GM23338 (cell line): ENCODE measurements at regions not wholly inside any gene's neighbourhood (a gene's known extent, or its start where the extent isn't known, plus 50 kb on each side); places are given as distances from the start of the nearest gene placed in this dataset.

Experiments used
- CREB1 ChIP-seq: fragments of 250-450 bp; sonication (Bioruptor Pico); IDR thresholded peaks from 2 replicates; pipeline ENCODE4 v1.5.0; 2020; ENCODE audit warnings: low read depth, mild to moderate bottlenecking, moderate library complexity
- EZH2 ChIP-seq: fragments of 200-600 bp; sonication (generic); IDR thresholded peaks from one replicate; pipeline ENCODE4 v1.8.0; 2017; ENCODE audit warnings: antibody characterized with exemption, mild to moderate bottlenecking, low read depth; ENCODE audit not compliant: unreplicated experiment
- EZH2phosphoT487 ChIP-seq: fragments of 200-600 bp; sonication (generic); IDR thresholded peaks from one replicate; pipeline ENCODE4 v1.8.1; 2018; ENCODE audit warnings: antibody characterized with exemption; ENCODE audit not compliant: unreplicated experiment
- JUNB ChIP-seq: IDR thresholded peaks from one replicate; pipeline ENCODE4 v1.6.1; 2016; ENCODE audit warnings: antibody characterized with exemption; ENCODE audit not compliant: unreplicated experiment
- NANOG ChIP-seq: IDR thresholded peaks from 2 replicates; pipeline ENCODE4 v1.6.1; 2016; ENCODE audit warnings: antibody characterized with exemption, borderline replicate concordance
- POLR2AphosphoS5 ChIP-seq: IDR thresholded peaks from 2 replicates; pipeline ENCODE4 v1.6.1; 2016; ENCODE audit warnings: antibody characterized with exemption, low read depth
- STAT1 ChIP-seq: IDR thresholded peaks from one replicate; pipeline ENCODE4 v1.6.1; 2016; ENCODE audit warnings: antibody characterized with exemption; ENCODE audit not compliant: unreplicated experiment
- ZNF331 ChIP-seq: fragments of 250-450 bp; sonication (Bioruptor Pico); IDR thresholded peaks from 2 replicates; pipeline ENCODE4 v1.5.0; 2020; ENCODE audit warnings: low read depth, mild to moderate bottlenecking, moderate library complexity
- TF ChIP-seq, protein P1 (sequence below), 2 experiments: fragments of 200-600 bp in 1 of 2; sonication (generic) in 1 of 2; conservative IDR thresholded peaks; 2 replicates each; pipeline versions ENCODE4 v1.5.1 to v1.6.1; 2016 to 2017; ENCODE audit warnings: antibody characterized with exemption in 2 of 2, low read depth in 2 of 2, mild to moderate bottlenecking in 2 of 2, moderate library complexity in 1 of 2
- TF ChIP-seq, protein P2 (sequence below): IDR thresholded peaks from 2 replicates; pipeline ENCODE4 v1.6.1; 2016; ENCODE audit warnings: antibody characterized with exemption
- TF ChIP-seq, protein P3 (sequence below): IDR thresholded peaks from one replicate; pipeline ENCODE4 v1.6.1; 2018; ENCODE audit warnings: antibody characterized with exemption; ENCODE audit not compliant: unreplicated experiment

DNA sequence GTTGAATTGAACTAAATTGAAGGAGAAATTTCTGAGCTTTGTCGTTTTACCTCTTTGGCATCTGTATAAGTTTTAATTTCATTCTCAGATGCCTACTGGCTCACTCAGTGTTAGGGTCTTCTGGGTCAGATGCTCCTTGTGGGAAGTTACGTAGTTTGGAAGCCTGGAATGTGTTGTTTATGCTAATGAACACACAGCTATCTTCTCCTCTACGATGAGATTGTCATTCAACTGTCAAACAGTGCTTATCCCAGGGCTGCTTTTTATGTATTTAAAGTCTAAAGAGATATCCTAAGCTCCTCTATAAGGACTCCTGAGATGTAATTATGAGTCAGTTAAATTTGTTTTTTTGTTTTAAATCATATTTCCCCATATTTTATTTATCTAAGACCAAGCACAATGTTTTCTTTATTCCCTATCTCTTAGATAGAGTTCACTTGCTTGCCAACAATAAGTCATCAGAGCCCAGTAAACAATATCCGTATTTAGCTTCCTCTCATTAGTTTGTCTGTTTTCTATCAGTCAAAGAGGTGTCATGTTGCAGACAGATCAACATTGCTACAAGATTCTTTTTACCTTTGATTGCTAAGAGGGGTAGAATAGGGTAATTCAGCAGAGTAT is 368.0 kb upstream of the PDE3A start:
- TF ChIP-seq, protein P1, sequence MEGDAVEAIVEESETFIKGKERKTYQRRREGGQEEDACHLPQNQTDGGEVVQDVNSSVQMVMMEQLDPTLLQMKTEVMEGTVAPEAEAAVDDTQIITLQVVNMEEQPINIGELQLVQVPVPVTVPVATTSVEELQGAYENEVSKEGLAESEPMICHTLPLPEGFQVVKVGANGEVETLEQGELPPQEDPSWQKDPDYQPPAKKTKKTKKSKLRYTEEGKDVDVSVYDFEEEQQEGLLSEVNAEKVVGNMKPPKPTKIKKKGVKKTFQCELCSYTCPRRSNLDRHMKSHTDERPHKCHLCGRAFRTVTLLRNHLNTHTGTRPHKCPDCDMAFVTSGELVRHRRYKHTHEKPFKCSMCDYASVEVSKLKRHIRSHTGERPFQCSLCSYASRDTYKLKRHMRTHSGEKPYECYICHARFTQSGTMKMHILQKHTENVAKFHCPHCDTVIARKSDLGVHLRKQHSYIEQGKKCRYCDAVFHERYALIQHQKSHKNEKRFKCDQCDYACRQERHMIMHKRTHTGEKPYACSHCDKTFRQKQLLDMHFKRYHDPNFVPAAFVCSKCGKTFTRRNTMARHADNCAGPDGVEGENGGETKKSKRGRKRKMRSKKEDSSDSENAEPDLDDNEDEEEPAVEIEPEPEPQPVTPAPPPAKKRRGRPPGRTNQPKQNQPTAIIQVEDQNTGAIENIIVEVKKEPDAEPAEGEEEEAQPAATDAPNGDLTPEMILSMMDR (conservative IDR thresholded peaks at IDR 0.05; ENCODE audit: low read depth in 2 of 2), result no peak
- no peak for TF ChIP-seq CREB1 (CRISPR knock-in tag)
- TF ChIP-seq, protein P2, sequence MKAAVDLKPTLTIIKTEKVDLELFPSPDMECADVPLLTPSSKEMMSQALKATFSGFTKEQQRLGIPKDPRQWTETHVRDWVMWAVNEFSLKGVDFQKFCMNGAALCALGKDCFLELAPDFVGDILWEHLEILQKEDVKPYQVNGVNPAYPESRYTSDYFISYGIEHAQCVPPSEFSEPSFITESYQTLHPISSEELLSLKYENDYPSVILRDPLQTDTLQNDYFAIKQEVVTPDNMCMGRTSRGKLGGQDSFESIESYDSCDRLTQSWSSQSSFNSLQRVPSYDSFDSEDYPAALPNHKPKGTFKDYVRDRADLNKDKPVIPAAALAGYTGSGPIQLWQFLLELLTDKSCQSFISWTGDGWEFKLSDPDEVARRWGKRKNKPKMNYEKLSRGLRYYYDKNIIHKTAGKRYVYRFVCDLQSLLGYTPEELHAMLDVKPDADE, result no peak
- no peak for TF ChIP-seq POLR2AphosphoS5
- TF ChIP-seq, protein P3, sequence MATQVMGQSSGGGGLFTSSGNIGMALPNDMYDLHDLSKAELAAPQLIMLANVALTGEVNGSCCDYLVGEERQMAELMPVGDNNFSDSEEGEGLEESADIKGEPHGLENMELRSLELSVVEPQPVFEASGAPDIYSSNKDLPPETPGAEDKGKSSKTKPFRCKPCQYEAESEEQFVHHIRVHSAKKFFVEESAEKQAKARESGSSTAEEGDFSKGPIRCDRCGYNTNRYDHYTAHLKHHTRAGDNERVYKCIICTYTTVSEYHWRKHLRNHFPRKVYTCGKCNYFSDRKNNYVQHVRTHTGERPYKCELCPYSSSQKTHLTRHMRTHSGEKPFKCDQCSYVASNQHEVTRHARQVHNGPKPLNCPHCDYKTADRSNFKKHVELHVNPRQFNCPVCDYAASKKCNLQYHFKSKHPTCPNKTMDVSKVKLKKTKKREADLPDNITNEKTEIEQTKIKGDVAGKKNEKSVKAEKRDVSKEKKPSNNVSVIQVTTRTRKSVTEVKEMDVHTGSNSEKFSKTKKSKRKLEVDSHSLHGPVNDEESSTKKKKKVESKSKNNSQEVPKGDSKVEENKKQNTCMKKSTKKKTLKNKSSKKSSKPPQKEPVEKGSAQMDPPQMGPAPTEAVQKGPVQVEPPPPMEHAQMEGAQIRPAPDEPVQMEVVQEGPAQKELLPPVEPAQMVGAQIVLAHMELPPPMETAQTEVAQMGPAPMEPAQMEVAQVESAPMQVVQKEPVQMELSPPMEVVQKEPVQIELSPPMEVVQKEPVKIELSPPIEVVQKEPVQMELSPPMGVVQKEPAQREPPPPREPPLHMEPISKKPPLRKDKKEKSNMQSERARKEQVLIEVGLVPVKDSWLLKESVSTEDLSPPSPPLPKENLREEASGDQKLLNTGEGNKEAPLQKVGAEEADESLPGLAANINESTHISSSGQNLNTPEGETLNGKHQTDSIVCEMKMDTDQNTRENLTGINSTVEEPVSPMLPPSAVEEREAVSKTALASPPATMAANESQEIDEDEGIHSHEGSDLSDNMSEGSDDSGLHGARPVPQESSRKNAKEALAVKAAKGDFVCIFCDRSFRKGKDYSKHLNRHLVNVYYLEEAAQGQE, result no peak
- TF ChIP-seq EZH2, result no peak
- no peak for TF ChIP-seq STAT1
- no peak for TF ChIP-seq EZH2phosphoT487
- TF ChIP-seq JUNB, result no peak
- no peak for TF ChIP-seq ZNF331
- TF ChIP-seq NANOG, result no peak
